ENCODE measurements at regions not wholly inside any gene's neighbourhood (a gene's known extent, or its start where the extent isn't known, plus 50 kb on each side); places are given as distances from the start of the nearest gene placed in this dataset.

DNA sequence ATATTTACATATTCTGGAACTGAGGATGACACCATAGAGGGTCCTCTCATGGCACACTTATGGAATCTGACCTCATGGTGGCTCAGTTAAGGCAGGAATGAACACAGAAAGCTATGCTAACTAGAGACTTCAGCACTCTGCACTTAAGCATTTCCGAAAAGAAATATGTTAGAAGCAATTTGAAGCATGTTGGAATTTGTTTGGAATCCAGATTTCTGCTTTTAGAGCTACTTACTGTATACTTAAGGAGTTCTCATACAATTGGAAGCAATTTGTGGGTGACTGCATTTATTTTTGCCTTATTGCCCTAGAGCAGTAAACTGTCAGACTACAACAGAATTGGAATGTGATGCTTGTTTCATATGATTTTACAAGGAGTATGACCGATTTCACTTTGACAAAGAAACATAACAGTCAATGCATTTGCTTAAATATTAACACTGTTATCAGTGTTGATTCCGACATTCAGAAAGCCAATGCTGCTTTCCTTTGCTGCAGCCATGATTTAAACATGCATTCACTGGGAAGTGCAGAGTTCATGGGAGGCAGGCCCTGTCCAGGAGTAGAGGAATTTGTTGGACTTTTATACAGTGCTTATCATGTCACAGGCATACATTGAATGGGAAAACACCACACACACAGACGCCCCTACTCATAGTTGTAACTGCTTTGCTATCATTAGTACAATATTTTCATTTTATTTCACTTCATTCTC lies 244.4 kb downstream of the SAMD5 start:
- DNase-seq (no peak), ATAC-seq (ENCODE audit: insufficient read depth, low read depth) (no peak)
- Histone ChIP-seq H3K9me3 (ENCODE audit: insufficient read depth, low read length, severe bottlenecking) (no peaks in the 10 kb centered on the region), H3K9ac (ENCODE audit: low read depth, low read length) (no peak overlapping the region), H4K20me1 (ENCODE audit: insufficient read depth, low read length) (no peaks in the 10 kb centered on the region), H3K4me2 (ENCODE audit: insufficient read depth, low read length) (no peak overlapping the region), H3K27me3 (ENCODE audit: insufficient read depth, low read length, poor library complexity) (no peaks in the 10 kb centered on the region), H3K4me1 (ENCODE audit: insufficient read depth, low read length) (no peaks in the 10 kb centered on the region), H3K36me3 (ENCODE audit: insufficient read depth, low read length) (no peaks in the 10 kb centered on the region), H2AFZ (ENCODE audit: low read depth, low read length) (no peak overlapping the region), H3K4me3 (ENCODE audit: low read depth in 1 of 2, low read length in 2 of 2) (no peak overlapping the region), H3K79me2 (ENCODE audit: insufficient read depth, low read length) (no peaks in the 10 kb centered on the region), H3K27ac (ENCODE audit: low read length) (no peak overlapping the region)
- TF ChIP-seq EZH2 (IDR thresholded peaks at IDR 0.05; ENCODE audit: borderline replicate concordance, low read depth, low read length, severe bottlenecking) (no peak), CTCF (IDR thresholded peaks at IDR 0.05; ENCODE audit: borderline replicate concordance, extremely low read depth, low read length, poor library complexity, severe bottlenecking) (no peak)

- no peak for TF ChIP-seq EZH2 (IDR thresholded peaks at IDR 0.05; ENCODE audit: borderline replicate concordance, low read depth, low read length, severe bottlenecking)
- H4K20me1 ChIP-seq (ENCODE audit: insufficient read depth, low read length): no peaks in the 10 kb centered on the region
- no peak for DNase-seq
Observed at GRCh38 chr6:147755999-147756398, 247.5 kb downstream of the SAMD5 start.

GRCh38 chr6:147756891-147757290 lies 248.4 kb downstream of the SAMD5 start:
- Histone ChIP-seq H3K9me3 (ENCODE audit: insufficient read depth, low read length, severe bottlenecking) (no peaks in the 10 kb centered on the region), H4K20me1 (ENCODE audit: insufficient read depth, low read length) (no peaks in the 10 kb centered on the region), H3K27ac (ENCODE audit: low read length) (no peak overlapping the region), H3K4me2 (ENCODE audit: insufficient read depth, low read length) (no peak overlapping the region), H3K36me3 (ENCODE audit: insufficient read depth, low read length) (no peaks in the 10 kb centered on the region), H3K4me3 (ENCODE audit: low read depth in 1 of 2, low read length in 2 of 2) (no peak overlapping the region), H3K79me2 (ENCODE audit: insufficient read depth, low read length) (no peaks in the 10 kb centered on the region), H3K9ac (ENCODE audit: low read depth, low read length) (no peak overlapping the region), H2AFZ (ENCODE audit: low read depth, low read length) (no peak overlapping the region), H3K27me3 (ENCODE audit: insufficient read depth, low read length, poor library complexity) (no peaks in the 10 kb centered on the region), H3K4me1 (ENCODE audit: insufficient read depth, low read length) (no peaks in the 10 kb centered on the region)
- DNase-seq (no peak), ATAC-seq (ENCODE audit: insufficient read depth, low read depth) (no peak)
- TF ChIP-seq CTCF (IDR thresholded peaks at IDR 0.05; ENCODE audit: borderline replicate concordance, extremely low read depth, low read length, poor library complexity, severe bottlenecking) (no peak), EZH2 (IDR thresholded peaks at IDR 0.05; ENCODE audit: borderline replicate concordance, low read depth, low read length, severe bottlenecking) (no peak)

More at GRCh38 chr6:147755999-147756398, 247.5 kb downstream of the SAMD5 start:
- Histone ChIP-seq H3K27ac (ENCODE audit: low read length) (no peak overlapping the region), H3K79me2 (ENCODE audit: insufficient read depth, low read length) (no peaks in the 10 kb centered on the region), H3K27me3 (ENCODE audit: insufficient read depth, low read length, poor library complexity) (no peaks in the 10 kb centered on the region), H3K4me3 (ENCODE audit: low read depth in 1 of 2, low read length in 2 of 2) (no peak overlapping the region), H2AFZ (ENCODE audit: low read depth, low read length) (no peak overlapping the region), H3K4me1 (ENCODE audit: insufficient read depth, low read length) (no peaks in the 10 kb centered on the region), H3K9me3 (ENCODE audit: insufficient read depth, low read length, severe bottlenecking) (no peaks in the 10 kb centered on the region), H3K36me3 (ENCODE audit: insufficient read depth, low read length) (no peaks in the 10 kb centered on the region), H3K9ac (ENCODE audit: low read depth, low read length) (no peak overlapping the region), H3K4me2 (ENCODE audit: insufficient read depth, low read length) (no peak overlapping the region)
- no peak for ATAC-seq (ENCODE audit: insufficient read depth, low read depth)

- no peak for ATAC-seq (ENCODE audit: insufficient read depth, low read depth)
- TF ChIP-seq EZH2 (IDR thresholded peaks at IDR 0.05; ENCODE audit: borderline replicate concordance, low read depth, low read length, severe bottlenecking): no peak
- TF ChIP-seq CTCF (IDR thresholded peaks at IDR 0.05; ENCODE audit: borderline replicate concordance, extremely low read depth, low read length, poor library complexity, severe bottlenecking): no peak
Observed at GRCh38 chr6:147757291-147757690, 248.8 kb downstream of the SAMD5 start.

More at GRCh38 chr6:147757291-147757690, 248.8 kb downstream of the SAMD5 start:
- Histone ChIP-seq H2AFZ (ENCODE audit: low read depth, low read length) (no peak overlapping the region), H3K4me1 (ENCODE audit: insufficient read depth, low read length) (no peaks in the 10 kb centered on the region), H3K36me3 (ENCODE audit: insufficient read depth, low read length) (no peaks in the 10 kb centered on the region), H3K27ac (ENCODE audit: low read length) (no peak overlapping the region), H3K79me2 (ENCODE audit: insufficient read depth, low read length) (no peaks in the 10 kb centered on the region), H3K4me2 (ENCODE audit: insufficient read depth, low read length) (no peak overlapping the region), H3K9ac (ENCODE audit: low read depth, low read length) (no peak overlapping the region), H3K9me3 (ENCODE audit: insufficient read depth, low read length, severe bottlenecking) (no peaks in the 10 kb centered on the region), H4K20me1 (ENCODE audit: insufficient read depth, low read length) (no peaks in the 10 kb centered on the region), H3K4me3 (ENCODE audit: low read depth in 1 of 2, low read length in 2 of 2) (no peak overlapping the region), H3K27me3 (ENCODE audit: insufficient read depth, low read length, poor library complexity) (no peaks in the 10 kb centered on the region)
- DNase-seq: no peak
